IMR-90 (cell line): ENCODE measurements at regions not wholly inside any gene's neighbourhood (a gene's known extent, or its start where the extent isn't known, plus 50 kb on each side); places are given as distances from the start of the nearest gene placed in this dataset.

Experiments
- BHLHE40 ChIP-seq: fragments of 150-350 bp; IDR thresholded peaks from 2 replicates; pipeline ENCODE4 v1.6.1; 2016; ENCODE audit warnings: mild to moderate bottlenecking, low read depth, low read length
- CEBPB ChIP-seq: IDR thresholded peaks from 2 replicates; pipeline ENCODE4 v1.6.1; 2012; ENCODE audit warnings: low read depth, low read length, improper control_type of control experiment
- FOS ChIP-seq: fragments of 150-350 bp; IDR thresholded peaks from 2 replicates; pipeline ENCODE4 v1.6.1; 2016; ENCODE audit warnings: low read depth, low read length
- MAFK ChIP-seq: IDR thresholded peaks from 2 replicates; pipeline ENCODE4 v1.6.1; 2012; ENCODE audit warnings: low read depth, low read length, improper control_type of control experiment
- MAZ ChIP-seq: IDR thresholded peaks from 2 replicates; pipeline ENCODE4 v1.6.1; 2012; ENCODE audit warnings: low read depth, mild to moderate bottlenecking, low read length, improper control_type of control experiment, moderate library complexity, borderline replicate concordance
- POLR2A ChIP-seq: IDR thresholded peaks from 2 replicates; pipeline ENCODE4 v1.6.1; 2012; ENCODE audit warnings: mild to moderate bottlenecking, low read depth, low read length
- RAD21 ChIP-seq: IDR thresholded peaks from 2 replicates; pipeline ENCODE4 v1.6.1; 2012; ENCODE audit warnings: low read length, improper control_type of control experiment
- RCOR1 ChIP-seq: IDR thresholded peaks from 2 replicates; pipeline ENCODE4 v1.6.1; 2012; ENCODE audit warnings: mild to moderate bottlenecking, low read length, improper control_type of control experiment; ENCODE audit not compliant: insufficient replicate concordance
- RFX5 ChIP-seq: IDR thresholded peaks from 2 replicates; pipeline ENCODE4 v1.8.0; 2012; ENCODE audit warnings: low read depth, mild to moderate bottlenecking, low read length, moderate library complexity
- TF ChIP-seq, protein P1 (sequence below): conservative IDR thresholded peaks from 2 replicates; pipeline ENCODE4 v1.5.1; 2012; ENCODE audit warnings: mild to moderate bottlenecking, low read depth, low read length, improper control_type of control experiment
- TF ChIP-seq, protein P2 (sequence below): fragments of 150-350 bp; IDR thresholded peaks from 2 replicates; pipeline ENCODE4 v1.6.1; 2017; ENCODE audit warnings: mild to moderate bottlenecking, antibody characterized with exemption, low read length, low read depth

DNA sequence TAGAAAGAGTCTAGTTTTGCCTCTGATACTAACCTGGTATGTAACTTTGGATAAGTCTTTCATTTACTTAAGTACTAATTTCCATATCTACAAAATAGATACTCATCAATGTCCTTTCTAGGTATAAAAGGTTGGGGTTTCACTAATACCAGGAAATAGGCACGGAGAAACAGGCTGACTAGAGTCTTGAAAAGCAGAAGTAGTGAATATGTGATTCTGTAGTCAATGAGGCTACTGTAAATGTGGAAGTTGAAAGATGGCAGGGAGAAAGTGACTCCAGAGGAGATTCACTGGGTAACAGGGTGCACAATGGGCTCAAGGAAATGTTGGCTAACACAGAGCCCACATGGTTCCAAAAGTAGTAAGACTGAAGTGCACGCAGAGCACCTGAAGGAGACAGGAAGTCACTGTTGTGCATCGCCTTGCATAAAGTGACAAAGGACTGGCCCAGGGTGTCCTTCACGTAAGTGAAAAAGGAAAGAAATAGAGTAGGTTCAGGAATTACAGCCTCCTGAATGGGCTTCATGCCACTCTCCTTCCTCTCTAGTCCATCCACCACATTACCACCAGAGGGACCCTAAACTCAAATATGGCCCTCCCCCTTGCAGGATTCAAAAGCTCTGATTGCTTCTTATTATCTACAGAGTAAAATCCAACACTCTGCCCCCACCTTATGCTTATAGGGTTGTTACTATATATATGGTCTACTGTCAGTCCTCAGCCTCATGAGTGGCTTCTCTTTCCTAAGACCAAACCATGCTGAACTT is 288.0 kb upstream of the SMARCA2 start:
- TF ChIP-seq, protein P1, sequence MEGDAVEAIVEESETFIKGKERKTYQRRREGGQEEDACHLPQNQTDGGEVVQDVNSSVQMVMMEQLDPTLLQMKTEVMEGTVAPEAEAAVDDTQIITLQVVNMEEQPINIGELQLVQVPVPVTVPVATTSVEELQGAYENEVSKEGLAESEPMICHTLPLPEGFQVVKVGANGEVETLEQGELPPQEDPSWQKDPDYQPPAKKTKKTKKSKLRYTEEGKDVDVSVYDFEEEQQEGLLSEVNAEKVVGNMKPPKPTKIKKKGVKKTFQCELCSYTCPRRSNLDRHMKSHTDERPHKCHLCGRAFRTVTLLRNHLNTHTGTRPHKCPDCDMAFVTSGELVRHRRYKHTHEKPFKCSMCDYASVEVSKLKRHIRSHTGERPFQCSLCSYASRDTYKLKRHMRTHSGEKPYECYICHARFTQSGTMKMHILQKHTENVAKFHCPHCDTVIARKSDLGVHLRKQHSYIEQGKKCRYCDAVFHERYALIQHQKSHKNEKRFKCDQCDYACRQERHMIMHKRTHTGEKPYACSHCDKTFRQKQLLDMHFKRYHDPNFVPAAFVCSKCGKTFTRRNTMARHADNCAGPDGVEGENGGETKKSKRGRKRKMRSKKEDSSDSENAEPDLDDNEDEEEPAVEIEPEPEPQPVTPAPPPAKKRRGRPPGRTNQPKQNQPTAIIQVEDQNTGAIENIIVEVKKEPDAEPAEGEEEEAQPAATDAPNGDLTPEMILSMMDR = no peak
- TF ChIP-seq POLR2A = no peak
- no peak for TF ChIP-seq FOS
- TF ChIP-seq MAZ = no peak
- TF ChIP-seq MAFK = no peak
- no peak for TF ChIP-seq RCOR1
- no peak for TF ChIP-seq RFX5
- no peak for TF ChIP-seq CEBPB
- TF ChIP-seq, protein P2, sequence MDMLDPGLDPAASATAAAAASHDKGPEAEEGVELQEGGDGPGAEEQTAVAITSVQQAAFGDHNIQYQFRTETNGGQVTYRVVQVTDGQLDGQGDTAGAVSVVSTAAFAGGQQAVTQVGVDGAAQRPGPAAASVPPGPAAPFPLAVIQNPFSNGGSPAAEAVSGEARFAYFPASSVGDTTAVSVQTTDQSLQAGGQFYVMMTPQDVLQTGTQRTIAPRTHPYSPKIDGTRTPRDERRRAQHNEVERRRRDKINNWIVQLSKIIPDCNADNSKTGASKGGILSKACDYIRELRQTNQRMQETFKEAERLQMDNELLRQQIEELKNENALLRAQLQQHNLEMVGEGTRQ = no peak
- no peak for TF ChIP-seq BHLHE40
- no peak for TF ChIP-seq RAD21
